ENCODE measurements at regions not wholly inside any gene's neighbourhood (a gene's known extent, or its start where the extent isn't known, plus 50 kb on each side); places are given as distances from the start of the nearest gene placed in this dataset.
"Not testable (repeated sequence)": the region's sequence is repeated elsewhere in the genome, so short reads cannot be mapped to it uniquely, and the experiment has no call there.

DNA sequence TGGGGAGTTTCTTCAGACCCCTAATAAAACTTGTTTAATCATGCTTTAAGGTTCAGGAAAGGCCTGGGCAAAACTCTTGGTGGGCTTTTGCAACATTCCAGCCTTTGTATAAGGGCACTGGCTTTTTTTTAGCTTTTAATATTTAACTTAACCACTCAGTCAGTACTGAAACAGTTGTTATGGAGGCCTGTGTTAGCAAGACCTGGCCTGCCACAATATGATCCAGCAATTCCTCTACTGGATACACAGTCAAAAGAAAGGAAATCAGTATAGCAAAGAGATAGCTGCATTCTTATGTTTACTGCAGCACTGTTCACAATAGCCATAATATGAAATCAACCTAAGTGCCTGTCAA, 75.1 kb upstream of the COG2 start:
- H3K27ac ChIP-seq: no peak overlapping the region
- no peaks in the 10 kb centered on the region for H3K36me3 ChIP-seq (replicated peaks)
- H3K27me3 ChIP-seq (replicated peaks): no peaks in the 10 kb centered on the region
- in situ Hi-C loops (cut with HindIII; ENCODE audit: low pct_ligation_motif_present, low sequenced_read_pairs): no loop called here
- H3K4me3 ChIP-seq (ENCODE audit: low read depth, low read length): no peak overlapping the region
- TF ChIP-seq, protein P1, sequence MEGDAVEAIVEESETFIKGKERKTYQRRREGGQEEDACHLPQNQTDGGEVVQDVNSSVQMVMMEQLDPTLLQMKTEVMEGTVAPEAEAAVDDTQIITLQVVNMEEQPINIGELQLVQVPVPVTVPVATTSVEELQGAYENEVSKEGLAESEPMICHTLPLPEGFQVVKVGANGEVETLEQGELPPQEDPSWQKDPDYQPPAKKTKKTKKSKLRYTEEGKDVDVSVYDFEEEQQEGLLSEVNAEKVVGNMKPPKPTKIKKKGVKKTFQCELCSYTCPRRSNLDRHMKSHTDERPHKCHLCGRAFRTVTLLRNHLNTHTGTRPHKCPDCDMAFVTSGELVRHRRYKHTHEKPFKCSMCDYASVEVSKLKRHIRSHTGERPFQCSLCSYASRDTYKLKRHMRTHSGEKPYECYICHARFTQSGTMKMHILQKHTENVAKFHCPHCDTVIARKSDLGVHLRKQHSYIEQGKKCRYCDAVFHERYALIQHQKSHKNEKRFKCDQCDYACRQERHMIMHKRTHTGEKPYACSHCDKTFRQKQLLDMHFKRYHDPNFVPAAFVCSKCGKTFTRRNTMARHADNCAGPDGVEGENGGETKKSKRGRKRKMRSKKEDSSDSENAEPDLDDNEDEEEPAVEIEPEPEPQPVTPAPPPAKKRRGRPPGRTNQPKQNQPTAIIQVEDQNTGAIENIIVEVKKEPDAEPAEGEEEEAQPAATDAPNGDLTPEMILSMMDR (IDR thresholded peaks at IDR 0.05; ENCODE audit: low read depth, low read length, missing control alignments): no peak
- no peak for DNase-seq

DNA sequence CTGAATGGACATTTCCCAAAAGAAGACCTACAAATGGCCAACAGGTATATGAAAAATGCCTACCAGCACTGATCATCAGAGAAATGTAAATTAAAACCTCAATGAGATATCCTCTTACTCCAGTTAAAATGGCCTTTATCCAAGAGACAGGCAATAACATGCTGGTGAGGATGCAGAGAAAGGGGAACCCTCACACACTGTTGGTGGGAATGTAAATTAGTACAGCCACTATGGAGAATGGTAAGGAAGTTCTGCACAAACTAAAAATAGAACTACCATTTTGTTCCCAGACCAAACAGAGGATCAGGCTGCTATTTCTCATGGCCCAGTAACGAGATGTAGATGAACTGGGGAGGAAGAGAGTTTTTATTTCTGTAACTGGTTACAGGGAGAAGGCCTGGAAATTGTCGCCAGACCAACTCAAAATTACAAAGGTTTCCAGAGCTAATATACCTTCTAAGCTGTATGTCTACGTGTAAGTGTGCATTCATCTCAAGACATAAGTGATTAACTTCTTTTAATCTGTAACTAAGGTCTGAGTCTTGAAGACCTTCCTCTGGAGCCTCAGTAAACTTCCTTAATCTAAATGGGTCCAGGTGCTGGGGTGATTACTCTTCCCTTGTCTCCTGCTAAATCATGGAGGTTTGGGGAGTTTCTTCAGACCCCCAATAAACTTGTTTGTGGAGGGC, 75.6 kb upstream of the COG2 start:
- in situ Hi-C loops (cut with HindIII; ENCODE audit: low pct_ligation_motif_present, low sequenced_read_pairs); H3K36me3 ChIP-seq (replicated peaks); H3K4me3 ChIP-seq (ENCODE audit: low read depth, low read length); H3K27me3 ChIP-seq (replicated peaks); DNase-seq; H3K27ac ChIP-seq: not testable (repeated sequence)

DNA sequence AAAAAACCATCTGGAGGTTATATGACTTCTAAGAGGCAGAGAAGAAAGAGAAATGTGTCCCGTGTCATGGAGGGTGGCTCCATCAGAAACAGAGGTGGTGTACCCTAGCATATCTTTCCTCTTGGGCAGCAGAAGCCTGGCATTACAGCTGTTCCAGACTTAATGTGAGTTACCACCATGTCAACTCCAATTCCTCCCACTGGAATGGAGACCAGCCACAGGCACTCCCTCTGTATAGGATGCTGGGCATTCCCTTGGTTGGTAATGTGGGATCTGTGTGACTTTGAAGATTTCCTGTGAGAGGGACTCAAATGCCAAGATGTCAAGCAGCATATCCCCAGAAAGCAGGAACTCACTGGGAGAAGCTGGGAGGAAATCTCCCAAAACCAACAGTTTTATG, 77.1 kb upstream of the COG2 start:
- TF ChIP-seq, protein P1 (IDR thresholded peaks at IDR 0.05; ENCODE audit: low read depth, low read length, missing control alignments): no peak
- in situ Hi-C loops (cut with HindIII; ENCODE audit: low pct_ligation_motif_present, low sequenced_read_pairs): no loop called here
- H3K27me3 ChIP-seq (replicated peaks): no peaks in the 10 kb centered on the region

DNA sequence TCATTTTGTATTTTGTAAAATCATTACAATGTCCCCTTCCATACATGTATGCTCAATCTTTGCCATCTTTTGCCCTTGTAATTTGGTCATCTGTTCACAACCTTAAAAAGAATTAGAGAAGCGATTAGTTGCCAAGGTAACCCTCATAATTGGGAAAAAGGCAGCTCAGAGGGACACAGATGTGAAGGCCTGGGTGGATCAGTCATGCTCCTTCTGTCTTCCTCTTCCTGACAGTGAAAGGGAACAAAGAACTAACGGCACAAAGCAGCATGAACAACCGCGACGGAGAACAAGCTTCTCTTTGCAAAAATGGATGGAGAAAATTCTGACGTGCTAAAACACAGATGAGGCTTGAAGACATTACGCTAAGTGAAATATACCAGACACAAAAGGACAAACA, 78.7 kb upstream of the COG2 start:
- H3K36me3 ChIP-seq (replicated peaks): no peaks in the 10 kb centered on the region
- no peak overlapping the region for H3K27ac ChIP-seq
- no peak overlapping the region for H3K4me3 ChIP-seq (ENCODE audit: low read depth, low read length)
- TF ChIP-seq, protein P1 (IDR thresholded peaks at IDR 0.05; ENCODE audit: low read depth, low read length, missing control alignments): no peak
- no peaks in the 10 kb centered on the region for H3K27me3 ChIP-seq (replicated peaks)
- DNase-seq: no peak
- in situ Hi-C loops (cut with HindIII; ENCODE audit: low pct_ligation_motif_present, low sequenced_read_pairs): no loop called here

More for the DNA sequence above, 77.1 kb upstream of the COG2 start:
- Histone ChIP-seq H3K36me3 (replicated peaks) (no peaks in the 10 kb centered on the region), H3K4me3 (ENCODE audit: low read depth, low read length) (no peak overlapping the region), H3K27ac (no peak overlapping the region)
- DNase-seq: no peak

DNA sequence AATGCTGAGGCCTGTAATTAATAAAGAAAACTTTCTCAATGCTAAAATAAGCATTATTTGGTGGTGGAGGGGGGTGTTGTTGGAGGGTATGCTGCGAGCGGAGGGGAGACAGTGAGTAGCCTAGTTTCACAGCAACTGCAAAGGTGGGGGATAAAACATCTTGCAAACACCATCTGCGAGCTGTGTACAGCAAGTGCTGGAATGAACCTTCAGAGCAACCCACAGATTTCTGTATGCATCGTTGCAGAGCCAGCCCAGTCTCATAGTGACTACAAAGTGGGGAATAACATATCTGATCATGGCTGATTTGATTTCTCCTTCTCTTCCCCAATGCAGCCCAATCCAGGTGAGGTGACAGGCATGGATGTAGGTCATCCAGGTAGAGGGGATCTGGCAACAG, 80.7 kb upstream of the COG2 start:
- Histone ChIP-seq H3K36me3 (replicated peaks) (no peaks in the 10 kb centered on the region), H3K4me3 (ENCODE audit: low read depth, low read length) (no peak overlapping the region), H3K27ac (no peak overlapping the region), H3K27me3 (replicated peaks) (no peaks in the 10 kb centered on the region)
- in situ Hi-C loops (cut with HindIII; ENCODE audit: low pct_ligation_motif_present, low sequenced_read_pairs): no loop called here
- DNase-seq: no peak
- TF ChIP-seq, protein P1 (IDR thresholded peaks at IDR 0.05; ENCODE audit: low read depth, low read length, missing control alignments): no peak

DNA sequence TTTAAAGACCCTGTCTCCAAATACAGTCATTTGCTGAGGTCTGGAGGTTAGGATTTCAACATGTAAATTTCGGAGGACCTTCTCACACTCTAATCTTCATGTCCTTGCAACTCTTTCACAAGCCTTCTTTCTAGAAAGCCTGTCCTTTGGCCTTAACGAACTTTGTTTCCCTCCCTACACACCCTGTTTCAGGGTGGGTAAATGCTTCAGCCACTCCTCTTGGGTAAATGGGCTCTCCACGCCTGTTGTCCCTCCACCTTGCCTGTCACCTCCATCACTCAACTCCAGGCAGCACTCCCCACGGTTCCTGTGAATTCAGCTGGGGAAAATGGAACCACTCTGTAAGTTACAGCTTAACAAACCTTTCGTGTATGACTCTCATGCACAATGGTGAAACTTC, 84.0 kb upstream of the COG2 start:
- TF ChIP-seq, protein P1 (IDR thresholded peaks at IDR 0.05; ENCODE audit: low read depth, low read length, missing control alignments): no peak
- H3K27me3 ChIP-seq (replicated peaks): no peaks in the 10 kb centered on the region
- in situ Hi-C loops (cut with HindIII; ENCODE audit: low pct_ligation_motif_present, low sequenced_read_pairs): no loop called here
- no peak overlapping the region for H3K4me3 ChIP-seq (ENCODE audit: low read depth, low read length)
- DNase-seq: no peak
- no peaks in the 10 kb centered on the region for H3K36me3 ChIP-seq (replicated peaks)
- no peak overlapping the region for H3K27ac ChIP-seq

Data from brain microvascular endothelial cell (primary cell).